GM21737 (cell line): ENCODE measurements at regions not wholly inside any gene's neighbourhood (a gene's known extent, or its start where the extent isn't known, plus 50 kb on each side); places are given as distances from the start of the nearest gene placed in this dataset.
"Not testable (repeated sequence)": the region's sequence is repeated elsewhere in the genome, so short reads cannot be mapped to it uniquely, and the experiment has no call there.

ENCODE experiments used
- ATAC-seq: cut with Tn5 transposase; IDR thresholded peaks from one replicate; pipeline ENCODE4 v1.9.1; 2021; ENCODE audit warnings: mild to moderate bottlenecking, moderate library complexity; ENCODE audit not compliant: unreplicated experiment

DNA sequence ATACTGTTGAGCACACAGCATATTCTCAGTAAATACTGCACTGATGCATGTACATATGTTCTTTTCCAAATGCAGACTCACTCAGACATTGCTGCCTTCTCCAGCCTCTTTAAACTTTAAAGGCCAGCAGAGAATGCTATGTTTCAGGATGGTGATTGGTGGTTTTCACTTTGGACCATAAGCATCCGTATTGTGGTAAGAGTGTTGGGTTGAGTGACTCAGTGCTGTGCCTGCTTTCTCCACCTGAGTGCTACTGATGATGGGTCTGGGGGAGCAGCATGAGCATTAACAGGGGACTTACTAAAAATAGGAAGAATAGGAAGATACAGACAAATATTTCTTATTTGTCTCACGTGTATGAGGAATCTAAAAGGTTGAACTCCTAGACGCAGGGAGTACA, 56.3 kb upstream of the ZNF92 start:
- ATAC-seq = no peak

DNA sequence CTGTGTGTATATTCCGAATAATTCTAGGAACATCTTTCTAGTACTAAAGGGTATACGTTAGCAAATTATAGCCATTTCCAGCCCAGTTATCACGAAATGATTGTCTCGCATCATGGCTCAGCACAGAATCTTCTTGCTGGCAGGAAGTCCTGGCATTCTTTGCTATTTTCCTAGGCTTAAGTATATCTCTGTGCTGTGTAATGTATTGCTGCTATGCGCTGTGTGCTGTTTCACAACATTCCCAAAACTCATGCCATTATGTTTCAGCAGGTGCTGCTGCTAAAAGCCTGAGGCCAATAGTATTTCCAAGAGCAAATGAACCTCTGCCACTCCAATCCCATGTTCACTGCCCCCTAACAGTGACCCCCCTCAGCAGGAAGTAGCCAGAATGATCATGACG, 62.9 kb upstream of the ZNF92 start:
- ATAC-seq = no peak

DNA sequence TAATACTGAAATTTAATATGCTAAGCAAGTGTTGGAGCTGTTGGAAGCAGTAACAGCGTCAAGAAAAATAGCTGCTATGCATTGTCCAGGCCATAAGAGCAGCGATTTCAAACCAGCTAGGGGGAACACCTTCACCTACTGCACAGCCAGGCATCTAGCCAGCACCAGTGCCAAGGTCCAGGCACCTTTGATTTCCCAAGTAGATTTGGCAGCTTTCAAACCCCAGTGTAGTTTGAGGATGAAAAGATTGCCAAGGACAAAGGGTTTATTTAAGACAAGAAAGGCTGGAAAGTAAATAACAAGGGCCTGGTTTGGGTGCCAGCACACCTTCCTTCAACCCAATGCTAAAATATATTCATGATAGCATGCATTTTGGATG, 65.4 kb upstream of the ZNF92 start:
- ATAC-seq = no peak

DNA sequence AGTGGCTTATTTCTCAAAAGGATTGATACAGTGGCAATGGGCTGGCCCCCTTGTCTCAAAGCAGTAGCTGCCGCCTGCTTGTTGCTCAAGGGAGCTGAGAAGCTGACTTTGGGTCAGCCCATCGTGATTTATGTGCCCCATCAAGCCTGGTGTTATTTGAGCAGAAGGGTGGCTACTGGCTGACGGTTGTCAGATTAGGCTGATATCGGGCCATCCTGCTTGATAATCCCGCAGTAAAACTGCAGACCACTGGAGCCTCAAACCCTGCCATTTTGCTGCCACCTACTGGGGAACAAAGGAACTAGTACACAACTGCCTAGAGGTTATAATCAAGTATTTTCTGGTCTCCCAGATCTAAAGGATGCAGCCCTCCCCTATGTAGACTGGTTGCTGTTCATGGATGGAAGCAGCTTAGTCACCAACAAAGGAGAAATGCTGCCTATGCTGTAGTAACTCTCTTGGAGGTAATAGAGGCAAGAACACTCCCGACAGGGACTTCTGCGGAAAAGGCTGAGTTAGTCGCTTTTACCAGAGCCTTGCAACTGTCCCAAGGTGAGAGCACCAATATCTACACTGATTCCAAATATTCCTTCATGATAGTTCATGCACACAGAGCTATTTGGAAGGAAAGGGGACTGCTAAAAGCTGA, 65.9 kb upstream of the ZNF92 start:
- ATAC-seq = peak; percentile 82

DNA sequence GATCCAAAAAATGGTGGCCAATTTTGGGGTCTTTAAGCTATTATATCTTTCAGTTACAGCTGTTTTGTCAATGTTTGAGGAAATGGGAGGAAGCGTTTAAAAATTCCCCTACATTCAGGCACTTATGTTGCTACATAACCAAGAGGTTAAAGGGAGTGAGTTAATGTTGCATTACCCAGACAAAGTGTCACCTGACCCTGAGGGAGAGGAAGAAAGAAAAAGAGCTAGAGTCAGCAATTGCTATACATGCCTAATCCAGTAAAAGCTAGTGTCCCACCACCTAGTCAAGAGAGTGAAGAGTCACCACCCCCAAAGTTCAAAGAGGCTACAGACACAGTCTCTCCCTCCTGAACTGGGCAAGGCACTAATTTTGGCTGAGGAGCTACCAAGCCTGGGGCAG, 69.5 kb upstream of the ZNF92 start:
- ATAC-seq = no peak

DNA sequence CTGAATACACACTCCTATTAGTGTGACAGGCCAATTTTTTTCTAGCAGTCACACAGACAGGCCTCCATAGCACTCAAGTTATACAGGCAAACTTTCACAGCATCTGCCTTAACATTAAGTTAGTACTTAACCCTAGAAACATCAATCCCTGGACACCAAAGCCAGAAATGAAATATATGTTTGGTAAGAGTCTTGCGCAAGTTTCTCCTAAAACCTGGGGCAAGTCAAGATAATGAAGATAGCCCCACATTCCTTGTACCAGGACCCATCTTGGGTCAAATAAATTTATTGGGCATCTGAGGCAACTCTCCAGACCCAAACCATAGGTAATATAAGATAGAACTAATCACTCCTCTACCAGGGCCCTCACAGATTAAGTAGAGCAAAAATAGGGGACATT, 70.8 kb upstream of the ZNF92 start:
- no peak for ATAC-seq

DNA sequence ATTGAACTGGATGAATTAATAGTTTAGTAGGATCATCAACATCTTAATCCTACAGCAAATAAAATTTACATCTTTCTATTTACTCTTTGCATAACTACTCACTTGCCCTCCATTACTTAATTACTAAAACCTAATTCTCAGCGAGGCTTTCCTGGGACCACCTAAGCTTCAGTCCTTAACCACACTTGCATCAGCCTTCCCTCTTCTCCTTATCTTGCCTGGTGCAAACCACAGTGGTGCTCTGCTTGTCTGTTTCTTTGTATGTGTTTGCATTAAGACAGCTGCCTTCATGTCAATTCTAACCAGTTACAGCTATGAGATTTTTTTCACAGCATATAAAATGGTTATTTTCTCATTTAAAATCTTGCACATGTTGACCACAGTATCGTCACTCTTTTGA, 72.6 kb upstream of the ZNF92 start:
- no peak for ATAC-seq

DNA sequence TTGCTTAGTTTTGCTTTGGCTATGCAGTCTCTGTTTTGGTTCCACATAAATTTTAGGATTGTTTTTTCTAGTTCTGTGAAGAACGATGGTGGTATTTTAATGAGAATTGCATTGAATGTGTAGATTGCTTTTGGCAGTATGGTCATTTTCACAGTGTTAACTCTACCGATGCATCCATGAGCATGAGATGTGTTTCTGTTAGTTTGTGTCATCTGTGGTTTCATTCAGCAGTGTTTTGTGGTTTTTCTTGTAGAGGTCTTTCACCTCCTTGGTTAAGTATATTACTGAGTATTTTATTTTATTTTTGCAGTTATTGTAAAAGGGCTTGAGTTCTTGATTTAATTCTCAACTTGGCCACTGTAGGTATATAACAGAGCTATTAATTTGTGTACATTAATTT, 78.2 kb upstream of the ZNF92 start:
- no peak for ATAC-seq

DNA sequence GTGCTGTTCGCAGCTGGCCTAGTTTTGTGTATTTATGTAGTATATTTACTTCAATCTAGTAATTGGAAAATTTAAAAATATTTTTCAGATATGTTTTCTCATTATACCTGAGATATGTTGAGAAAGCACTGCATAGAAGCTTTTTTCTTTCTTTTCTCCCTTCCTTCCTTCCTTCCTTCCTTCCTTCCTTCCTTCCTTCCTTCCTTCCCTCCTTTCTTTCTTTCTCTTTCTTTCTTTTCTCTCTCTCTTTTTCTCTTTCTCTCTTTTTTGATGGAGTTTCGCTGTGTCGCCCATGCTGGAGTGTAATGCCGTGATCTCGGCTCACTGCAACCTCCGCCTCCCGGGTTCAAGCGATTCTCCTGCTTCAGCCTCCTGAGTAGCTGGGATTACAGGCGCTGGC, 83.3 kb upstream of the ZNF92 start:
- ATAC-seq = not testable (repeated sequence)

DNA sequence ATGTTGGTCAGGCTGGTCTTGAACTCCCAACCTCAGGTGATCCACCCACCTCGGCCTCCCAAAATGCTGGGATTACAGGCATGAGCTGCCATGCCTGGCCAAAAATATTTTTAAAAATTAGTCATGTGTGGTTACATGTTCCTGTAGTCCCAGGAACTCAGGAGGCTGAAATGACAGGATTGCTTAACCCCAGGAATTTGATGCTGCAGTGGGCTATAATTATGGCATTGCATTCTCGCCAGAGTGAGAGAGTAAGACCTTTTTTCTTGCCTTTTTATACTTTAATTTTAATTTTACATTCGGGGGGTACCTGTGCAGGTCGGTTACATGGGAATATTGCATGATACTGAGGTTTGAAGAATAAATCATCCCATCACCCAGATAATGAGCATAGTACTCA, 86.6 kb upstream of the ZNF92 start:
- no peak for ATAC-seq

DNA sequence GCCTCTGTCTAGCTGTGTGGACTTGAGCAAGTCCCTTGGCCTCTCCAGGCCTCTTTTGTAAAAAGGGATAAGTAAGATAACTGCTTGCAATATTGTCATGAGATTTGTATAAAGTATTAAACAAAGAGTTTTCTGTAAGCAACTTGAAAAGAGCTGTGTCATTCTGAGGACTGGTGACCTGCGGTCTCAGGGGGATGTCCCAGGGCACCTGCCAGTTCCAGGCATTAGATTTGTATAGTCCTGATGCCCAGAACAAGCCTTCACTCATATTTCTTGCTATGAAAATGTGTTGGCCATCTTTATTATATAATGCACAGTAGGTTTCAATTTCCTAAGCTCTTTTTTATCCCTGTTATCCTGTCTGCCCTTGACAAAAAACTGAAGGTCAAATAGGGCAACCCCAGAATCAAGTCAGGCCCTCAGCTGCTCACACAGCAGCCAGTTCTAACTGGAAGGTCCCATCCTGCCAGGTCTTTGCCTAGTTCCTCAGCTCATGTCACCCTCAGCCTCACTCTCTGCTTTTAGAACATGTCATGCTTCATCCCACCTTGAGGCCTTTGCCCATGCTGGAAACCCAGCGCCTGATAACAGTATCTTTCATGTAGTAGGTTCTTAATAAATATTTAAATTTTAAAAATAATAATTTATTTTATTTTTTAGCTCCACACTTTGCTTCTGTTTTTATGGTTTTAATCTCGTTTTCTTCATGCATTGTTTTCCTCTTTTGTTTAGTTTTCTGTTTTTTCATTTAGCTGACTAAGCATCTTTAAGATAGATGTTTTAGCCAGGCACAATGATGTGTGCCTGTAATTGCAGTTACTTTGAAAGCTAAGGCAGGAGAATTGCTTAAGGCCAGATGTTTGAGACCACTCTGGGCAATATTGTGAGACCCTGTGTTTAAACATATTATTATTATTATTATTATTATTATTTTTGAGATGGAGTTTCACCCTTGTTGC, 87.5 kb upstream of the ZNF92 start:
- no peak for ATAC-seq

DNA sequence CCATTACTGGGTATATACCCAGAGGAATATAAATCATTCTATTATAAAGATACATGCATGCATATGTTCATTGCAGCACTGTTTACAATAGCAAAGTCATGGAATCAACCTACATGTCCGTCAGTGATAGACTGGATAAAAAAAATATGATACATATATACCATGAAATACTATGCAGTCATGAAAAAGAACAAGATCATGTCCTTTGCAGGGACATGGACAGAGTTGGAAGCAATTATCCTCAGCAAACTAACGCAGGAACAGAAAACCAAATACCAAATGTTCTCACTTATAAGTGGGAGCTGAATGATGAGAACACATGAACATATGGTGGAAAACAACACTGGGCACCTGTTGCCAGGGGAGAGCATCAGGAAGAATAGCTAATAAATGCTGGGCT, 88.4 kb upstream of the ZNF92 start:
- not testable (repeated sequence) for ATAC-seq

DNA sequence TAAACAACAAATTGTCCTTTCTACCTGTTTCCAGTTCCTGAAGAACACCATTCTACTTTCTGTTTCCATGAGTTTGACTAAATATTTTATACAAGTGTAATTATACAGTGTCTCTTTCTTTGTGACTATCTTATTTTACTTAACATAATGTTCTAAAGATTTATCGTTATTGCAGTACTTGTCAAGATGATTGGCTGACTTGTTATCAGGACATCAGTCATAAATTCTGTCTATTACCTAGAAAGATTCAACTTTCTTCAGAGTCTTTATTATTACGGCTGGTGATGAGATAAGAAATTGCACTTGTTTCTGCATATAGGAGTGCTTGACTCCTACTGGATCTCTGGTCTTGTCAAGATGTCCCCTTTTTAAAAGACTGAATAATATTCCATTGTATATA, 93.9 kb upstream of the ZNF92 start:
- ATAC-seq = no peak

DNA sequence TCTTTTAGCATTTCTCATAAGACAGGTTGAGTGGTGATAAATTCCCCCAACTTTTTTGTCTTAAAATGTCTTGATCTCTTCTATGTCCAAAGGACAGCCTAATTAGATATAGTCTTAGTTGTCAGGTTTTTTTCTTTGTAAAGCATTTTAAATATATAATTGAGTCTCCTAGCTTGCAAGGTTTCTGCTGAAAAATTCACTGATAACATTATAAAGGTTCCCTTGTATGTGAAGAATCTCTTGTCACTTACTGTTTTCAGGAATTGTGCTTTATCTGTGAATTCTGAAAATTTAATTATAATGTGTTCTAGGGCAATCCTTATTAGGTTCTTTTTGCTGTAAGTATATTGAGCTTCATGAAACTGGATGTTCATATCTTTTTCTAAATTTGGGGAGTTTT, 96.8 kb upstream of the ZNF92 start:
- no peak for ATAC-seq

DNA sequence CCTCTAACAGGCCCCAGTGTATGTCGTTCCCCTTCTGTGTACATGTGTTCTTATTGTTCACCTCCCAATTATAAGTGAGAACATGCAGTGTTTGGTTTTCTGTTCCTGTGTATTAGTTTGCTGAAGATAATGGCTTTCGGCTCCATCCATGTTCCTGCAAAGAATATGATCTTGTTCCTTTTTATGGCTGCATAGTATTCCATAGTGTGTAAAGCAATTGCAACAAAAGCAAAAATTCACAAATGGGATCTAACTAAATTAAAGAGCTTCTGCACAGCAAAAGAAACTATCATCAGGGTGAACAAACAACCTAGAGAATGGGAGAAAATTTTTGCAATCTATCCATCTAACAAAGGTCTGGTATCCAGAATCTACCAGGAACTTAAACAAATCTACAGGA, 102.2 kb upstream of the ZNF92 start:
- not testable (repeated sequence) for ATAC-seq

DNA sequence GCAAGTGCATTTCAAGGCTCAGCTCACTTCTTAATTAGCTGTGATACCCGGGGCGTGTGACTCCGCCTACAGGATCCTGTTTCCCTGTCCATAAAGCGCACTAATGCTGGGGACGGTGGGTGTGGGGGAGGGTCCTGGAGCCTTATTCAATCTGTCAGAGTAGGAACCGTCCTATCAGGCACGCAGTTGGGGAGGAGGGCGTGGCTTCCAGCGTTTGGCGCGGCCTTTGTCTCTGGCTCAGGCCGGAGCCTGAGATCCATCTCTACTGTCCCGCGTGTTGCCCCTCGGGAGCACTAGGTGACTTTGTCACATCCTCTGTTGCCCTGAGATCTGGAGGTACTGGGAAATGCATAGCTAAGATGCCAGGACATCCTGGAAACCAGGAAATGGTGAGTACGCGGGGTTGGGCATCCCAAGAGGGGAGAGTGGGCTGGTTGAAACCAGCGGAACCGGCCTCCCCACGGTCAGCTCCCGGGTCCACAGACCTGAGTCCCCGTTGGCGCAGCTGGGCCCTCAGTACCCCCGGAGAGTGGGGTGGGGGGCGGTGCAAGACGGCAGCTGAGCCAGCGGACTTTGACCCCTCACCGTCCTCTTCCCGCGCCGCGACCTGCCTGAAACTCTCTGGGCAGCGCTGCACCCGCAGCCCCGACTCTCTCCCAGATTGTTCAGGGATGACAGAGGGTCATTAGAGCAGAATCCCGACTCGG, 104.4 kb upstream of the ZNF92 start:
- peak; percentile 93 for ATAC-seq

DNA sequence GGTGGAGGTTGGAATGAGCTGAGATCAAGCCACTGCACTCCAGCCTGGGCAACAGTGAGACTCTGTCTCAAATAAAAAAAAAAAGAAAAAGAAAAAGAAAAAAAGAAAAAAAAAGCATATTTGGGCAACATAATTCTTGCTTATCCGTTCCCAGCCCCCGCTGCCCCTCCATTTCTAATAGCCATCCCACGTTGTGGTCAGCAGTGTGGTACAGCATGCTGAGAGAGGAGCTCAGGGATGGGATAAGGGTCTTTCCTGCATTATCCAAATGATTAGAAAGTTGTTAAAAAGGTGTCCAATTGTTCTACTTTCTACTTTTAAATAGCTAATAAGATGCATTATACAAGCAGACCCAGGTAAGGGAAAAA, 104.9 kb upstream of the ZNF92 start:
- ATAC-seq = no peak

DNA sequence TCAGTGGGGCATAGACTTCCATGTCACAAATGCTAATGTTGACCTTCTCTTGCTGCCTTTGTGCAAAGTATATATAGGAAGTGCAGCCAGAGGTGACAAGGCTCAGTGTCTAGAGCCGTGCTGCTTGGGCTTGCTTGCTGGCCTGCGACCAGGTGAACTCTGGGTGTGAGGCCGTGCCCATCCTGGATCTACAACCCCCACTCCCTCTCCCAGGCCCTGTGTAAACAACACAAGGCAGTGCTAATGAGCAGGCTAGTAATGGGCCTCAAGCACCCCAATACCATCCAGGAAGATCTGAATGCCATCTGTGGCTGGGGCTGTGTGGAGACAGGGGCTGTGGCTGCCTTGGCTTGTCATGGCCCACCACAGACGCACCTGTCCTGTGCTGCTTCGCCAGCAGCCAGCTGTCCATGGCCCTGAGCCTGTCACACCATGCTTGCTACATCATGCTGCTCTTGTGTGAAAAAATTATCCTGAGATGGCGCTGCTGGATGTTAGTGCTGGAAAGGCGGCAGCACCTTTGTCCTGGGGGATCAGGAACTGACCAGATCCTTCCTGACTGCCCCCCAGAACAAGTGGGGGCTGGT, 107.6 kb upstream of the ZNF92 start:
- ATAC-seq = no peak

DNA sequence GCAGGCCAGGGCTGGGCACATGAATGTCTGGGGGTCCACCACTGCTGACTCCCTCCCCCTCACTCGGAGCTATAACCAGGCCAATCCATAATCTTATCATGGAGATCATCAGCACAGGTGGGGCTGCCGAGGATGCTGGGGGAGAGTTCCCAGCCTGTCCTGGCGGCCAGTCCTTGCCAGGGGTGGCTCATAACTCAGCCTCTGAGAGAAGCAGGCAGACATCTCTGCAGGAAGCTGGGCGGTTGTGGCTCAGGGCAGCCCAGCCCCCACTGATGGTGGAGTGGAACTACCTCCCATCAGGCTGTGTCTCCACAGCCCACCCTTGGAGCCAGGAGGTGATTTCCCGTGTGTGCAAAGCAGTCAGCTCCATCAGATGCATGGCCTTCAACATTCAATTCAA, 109.4 kb upstream of the ZNF92 start:
- ATAC-seq = no peak

DNA sequence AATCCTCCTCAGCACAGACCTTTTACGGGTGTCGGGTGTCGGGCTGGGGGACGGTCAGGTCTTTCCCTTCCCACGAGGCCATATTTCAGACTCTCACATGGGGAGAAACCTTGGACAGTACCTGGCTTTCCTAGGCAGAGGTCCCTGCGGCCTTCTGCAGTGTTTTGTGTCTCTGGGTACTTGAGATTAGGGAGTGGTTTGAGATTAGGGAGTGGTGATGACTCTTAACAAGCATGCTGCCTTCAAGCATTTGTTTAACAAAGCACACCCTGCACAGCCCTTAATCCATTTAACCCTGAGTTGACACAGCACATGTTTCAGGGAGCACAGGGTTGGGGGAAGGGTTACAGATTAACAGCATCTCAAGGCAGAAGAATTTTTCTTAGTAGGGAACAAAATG, 113.0 kb upstream of the ZNF92 start:
- ATAC-seq = not testable (repeated sequence)

DNA sequence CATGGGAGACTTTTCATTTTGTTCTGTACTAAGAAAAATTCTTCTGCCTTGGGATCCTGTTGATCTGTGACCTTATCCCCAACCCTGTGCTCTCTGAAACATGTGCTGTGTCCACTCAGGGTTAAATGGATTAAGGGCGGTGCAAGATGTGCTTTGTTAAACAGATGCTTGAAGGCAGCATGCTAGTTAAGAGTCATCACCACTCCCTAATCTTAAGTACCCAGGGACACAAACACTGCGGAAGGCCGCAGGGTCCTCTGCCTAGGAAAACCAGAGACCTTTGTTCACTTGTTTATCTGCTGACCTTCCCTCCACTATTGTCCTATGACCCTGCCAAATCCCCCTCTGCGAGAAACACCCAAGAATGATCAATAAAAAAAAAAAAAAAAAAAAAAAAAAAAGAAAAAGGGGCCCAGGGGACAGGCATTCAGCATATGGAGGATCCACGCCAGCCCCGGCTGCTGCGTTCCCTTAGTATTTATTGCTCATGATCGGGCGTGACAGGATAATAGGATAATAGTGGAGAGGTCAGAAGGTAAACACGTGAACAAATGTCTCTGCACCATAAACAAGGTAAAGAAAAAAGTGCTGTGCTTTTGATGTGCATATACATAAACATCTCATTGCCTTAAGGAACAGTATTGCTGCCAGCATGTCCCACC, 113.7 kb upstream of the ZNF92 start:
- not testable (repeated sequence) for ATAC-seq
